GM21381 (cell line): ENCODE measurements at regions not wholly inside any gene's neighbourhood (a gene's known extent, or its start where the extent isn't known, plus 50 kb on each side); places are given as distances from the start of the nearest gene placed in this dataset.

ENCODE experiments used
- ATAC-seq: cut with Tn5 transposase; IDR thresholded peaks from one replicate; pipeline ENCODE4 v1.9.1; 2021; ENCODE audit warnings: mild to moderate bottlenecking, moderate library complexity; ENCODE audit not compliant: unreplicated experiment

GRCh38 chr5:108649646-108650045, 98.1 kb upstream of the FER start:
- no peak for ATAC-seq

DNA sequence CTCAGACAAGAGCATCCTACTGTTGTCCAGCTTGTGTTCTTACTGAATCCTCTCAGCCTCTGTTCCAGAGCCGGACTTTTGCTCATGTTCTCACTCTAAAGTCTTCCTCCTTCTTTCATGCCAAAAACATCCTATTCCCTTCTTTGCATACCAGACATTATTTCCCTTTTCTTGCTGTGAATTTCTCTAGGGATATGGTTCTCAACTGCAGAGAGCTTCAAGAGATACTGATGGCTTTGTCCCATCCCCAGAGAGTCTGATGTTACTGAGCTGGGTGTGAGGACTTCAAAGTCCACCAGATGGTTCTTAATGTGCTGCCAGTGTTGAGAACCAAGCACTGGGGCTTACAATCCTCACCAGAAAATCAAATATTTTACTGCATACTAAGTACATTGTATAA, 98.6 kb upstream of the FER start:
- no peak for ATAC-seq

DNA sequence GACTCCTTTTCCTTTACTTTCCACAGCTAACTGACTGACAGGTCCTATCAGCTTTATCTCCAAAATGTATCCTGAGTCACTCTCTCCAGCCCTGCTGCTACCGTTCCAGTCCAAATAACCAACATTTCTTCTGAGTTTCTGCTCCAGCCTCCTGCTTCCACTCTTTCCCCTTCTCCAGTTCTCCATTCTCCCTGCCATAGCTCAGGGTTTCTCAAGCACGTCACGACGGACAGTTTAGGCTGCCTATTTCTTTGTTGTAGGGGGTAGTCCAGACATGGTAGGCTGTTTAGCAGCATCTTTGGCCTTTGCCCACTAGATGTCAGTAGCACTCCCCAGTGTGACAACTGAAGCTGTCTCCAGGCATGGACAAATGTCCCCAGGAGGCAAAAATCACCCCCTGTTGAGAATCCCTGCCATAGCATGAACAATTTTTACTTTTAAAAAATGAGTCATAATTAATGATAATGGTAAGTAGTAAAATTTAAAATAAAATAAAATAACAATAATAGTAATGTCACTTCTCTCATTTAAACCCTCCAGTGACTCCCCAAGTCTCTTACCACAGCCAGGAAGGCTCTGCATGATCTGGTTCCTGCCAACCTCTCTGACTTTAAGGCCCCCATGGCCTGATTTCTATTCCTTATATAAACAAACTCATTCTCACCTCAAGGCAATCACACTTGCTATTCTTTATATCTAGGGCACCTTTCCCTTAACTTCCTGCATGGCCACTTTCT, 105.4 kb upstream of the FER start:
- peak; percentile 99 for ATAC-seq

GRCh38 chr5:108641596-108641995, 106.1 kb upstream of the FER start:
- ATAC-seq = no peak

DNA sequence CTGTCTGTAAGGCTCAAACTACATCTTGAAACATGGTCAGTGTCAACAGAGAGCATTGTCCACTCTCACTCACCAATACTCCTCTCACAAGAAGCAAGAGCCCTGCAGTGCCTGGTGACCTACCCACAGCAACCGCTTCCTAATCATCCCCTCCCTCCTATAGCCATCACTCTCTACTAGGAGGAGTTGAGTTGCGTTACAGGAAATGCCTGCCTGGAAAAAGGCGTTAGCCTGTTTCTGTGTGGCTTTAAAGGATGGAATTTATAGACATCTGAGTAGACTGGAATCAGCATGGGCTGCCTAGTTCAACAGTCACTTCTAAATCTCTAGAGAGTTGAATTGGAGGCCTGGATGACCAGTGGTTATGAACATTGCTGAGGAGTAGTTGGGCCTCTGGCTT, 108.3 kb upstream of the FER start:
- ATAC-seq = no peak

DNA sequence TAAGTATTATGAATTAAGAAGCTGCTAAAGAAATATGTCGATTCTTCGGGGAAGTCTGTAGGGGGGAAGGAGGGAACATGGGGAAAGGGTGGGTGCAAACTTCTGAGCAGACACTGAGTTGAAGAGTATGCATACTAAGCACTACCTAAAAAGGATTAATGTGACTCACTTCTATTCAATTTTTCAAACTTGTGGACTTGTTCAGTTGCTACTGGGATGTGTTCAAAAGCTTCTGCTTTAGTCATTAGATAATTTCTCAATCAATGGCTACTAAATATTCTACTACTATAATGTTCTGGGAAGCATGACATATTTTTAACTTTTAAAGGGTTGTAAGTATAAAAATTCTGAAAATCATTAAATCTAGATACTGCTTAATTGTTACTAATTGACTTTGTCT, 109.7 kb upstream of the FER start:
- no peak for ATAC-seq

DNA sequence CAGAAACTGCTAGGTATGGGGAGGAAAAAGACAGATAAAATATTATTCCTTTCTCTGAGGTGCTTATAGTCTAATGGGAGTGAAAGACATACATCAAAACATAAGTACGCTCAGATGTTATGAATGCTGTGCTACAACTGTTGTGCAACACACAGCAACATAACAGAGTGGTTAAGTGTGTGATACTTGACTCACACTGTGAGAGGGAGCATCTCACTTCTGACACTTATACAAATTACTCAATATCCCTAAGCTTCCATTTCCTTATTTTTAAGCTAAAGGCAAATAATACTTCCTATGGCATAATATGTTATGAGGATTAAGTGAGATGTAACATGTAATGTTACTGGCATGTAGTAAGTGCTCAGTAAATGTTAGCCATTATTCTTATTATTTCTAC, 110.6 kb upstream of the FER start:
- ATAC-seq = no peak

DNA sequence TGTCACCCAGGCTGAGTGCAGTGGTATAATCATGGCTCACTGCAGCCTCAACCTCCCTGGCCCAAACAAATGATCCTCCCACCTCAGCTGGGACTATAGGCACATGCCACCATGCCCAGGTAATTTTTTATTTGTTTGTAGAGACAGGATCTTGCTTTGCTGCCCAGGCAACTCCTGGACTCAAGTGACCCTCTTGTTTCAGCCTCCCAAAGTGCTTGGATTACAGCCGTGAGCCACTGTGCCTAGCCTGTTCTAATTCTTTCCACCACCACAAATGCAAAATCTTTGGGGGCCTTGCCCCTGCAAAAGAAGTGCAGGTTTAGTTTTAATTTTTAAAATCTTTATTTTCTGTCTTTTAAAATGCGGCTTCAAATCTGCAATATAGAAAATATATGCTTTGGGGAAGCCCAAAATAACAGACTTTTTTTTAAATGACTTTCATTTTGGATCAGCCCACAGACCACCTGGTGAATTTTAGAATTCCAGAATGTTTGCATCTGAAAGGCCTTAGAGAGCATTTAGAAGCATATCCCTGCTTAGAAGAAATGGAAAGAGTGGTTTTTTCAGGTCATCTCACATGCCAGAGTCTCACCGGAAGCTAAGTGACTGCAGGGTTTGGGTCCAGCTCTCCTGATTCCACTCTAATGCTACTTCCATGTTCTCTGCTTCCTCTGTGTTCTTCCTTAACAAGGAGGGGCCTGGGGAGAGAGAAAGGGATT, 111.4 kb upstream of the FER start:
- ATAC-seq = no peak

GRCh38 chr5:108634617-108635288, 112.9 kb upstream of the FER start:
- peak; percentile 56 for ATAC-seq

DNA sequence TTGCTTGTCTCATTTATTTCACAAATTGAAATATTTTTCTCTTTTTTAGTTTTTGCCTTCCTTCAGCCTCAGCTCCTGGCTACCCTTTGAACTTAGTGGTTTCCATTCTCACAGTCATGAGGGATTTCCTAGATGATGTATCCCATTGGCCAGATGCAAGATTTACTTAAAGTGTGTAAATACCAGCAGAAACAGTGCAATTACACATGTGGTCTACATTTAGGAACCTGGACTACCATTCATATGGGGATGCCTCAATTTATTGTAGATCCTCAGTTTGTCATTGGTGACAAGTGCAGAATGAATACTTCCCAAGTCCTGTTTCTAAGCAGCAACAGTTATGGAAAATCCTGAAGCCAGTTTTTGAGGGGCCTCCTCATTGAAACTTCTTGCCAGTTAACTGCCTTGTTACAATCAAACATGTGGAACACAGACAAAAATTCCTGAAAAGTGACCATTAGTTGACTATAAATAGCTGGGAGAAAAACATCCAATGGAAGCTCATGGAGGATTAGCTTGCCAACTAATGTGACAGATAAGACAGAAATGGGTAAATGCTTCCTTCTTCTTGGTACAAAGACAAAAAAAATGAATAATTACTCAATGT, 113.6 kb upstream of the FER start:
- no peak for ATAC-seq

DNA sequence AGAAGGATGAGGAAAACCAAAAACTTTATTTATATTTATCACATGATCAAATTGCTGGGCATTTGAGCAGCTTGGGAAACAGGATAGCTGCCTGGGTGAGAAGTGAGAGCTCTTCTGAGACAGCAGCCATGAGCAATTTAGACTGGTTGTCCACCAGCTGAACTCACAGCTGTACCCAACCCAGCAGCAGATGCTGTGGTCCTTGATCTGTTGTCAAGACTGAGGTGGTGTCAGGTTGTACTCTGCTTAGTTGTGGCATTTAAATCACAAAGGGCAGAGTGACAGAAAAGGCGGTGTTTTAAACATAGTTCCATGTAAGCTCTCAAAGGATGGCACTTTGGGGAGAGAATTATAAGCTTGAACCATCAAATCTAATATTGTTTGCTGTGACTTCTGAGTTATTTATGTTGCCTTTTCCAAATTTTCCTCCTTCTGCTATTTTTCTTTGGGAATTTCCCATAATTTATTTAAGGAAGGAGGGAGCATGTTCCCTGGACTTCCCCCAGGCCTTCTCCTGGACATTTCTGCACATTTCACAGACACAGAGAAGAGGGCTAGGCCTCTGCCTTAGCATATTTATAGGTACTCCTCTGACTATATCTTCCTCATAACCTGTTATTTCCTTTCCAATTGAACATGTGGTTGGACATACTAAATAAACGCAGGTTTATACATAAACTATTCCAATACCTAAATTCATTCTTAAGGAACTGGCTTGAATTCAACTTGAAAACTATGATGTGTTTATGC, 117.7 kb upstream of the FER start:
- ATAC-seq = no peak

- ATAC-seq = no peak
Observed at GRCh38 chr5:108625654-108626053, 122.0 kb upstream of the FER start.

- ATAC-seq = no peak
Observed at GRCh38 chr5:108623826-108624225, 123.9 kb upstream of the FER start.

DNA sequence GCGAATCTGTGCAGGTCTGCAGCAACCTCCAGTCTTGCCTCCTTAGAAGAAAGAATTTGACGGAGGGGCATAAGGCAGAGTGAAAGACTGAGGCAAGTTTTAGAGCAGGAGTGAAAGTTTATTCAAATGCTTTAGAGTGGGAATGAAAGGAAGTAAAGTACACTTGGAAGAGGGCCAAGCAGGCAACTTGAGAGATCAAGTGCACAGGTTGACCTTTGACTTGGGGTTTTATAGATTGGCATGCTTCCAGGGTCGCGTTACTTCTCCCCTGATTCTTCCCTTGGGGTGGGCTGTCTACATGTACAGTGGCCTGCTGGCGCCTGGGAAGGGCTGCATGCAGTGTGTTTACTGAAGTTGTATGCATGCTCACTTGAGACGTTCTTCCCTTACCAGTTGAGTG, 127.2 kb upstream of the FER start:
- ATAC-seq = no peak

GRCh38 chr5:108619815-108620214, 127.9 kb upstream of the FER start:
- no peak for ATAC-seq

GRCh38 chr5:108617467-108618435, 129.9 kb upstream of the FER start:
- ATAC-seq = no peak

- no peak for ATAC-seq
Observed at GRCh38 chr5:108615216-108615615, 132.5 kb upstream of the FER start.

DNA sequence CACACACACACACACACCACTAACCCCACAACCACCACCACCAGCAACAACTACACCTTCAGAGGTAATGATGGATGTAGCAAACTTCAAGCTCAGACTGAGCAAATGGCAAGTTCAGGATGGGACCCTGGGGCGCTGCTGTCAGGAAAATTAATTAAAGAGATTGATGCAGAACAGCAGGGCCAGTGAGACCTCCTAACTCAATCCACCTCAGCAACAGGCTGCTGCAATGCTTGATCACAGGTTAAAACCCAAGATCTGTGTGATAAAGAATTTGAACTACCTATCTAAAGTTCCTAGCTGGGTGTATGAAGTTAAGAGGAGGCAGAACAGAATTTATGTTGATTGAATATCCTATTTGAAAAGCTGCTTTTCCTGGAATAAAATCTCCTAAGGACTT, 140.3 kb upstream of the FER start:
- no peak for ATAC-seq

DNA sequence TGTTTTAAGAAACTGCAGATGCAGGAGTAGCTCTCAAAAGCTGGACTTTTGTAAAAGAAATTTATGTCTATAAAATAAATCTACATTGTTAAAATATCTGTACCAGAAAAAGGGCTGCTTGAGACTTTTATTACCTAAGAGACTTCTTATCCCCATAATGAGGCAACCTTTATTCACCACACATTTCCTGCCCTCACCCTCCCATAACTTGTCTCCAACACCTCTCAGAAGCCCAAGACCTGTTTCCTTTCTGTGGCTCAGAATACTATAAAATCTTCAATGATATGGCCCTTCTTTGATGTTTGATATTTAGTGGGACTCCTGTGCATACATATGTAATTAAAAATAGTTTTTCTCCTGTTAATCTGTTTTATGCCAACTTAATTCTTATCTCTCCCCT, 141.5 kb upstream of the FER start:
- no peak for ATAC-seq

- ATAC-seq = no peak
Observed at GRCh38 chr5:108602830-108603229, 144.9 kb upstream of the FER start.
